Fibroblast of lung (primary cell): ENCODE measurements at regions not wholly inside any gene's neighbourhood (a gene's known extent, or its start where the extent isn't known, plus 50 kb on each side); places are given as distances from the start of the nearest gene placed in this dataset.

Experiments
- DNase-seq, 2 donors: peaks; one replicate each; pipeline versions ENCODE4 v3.0.0 to v3.0.0-alpha.2; 2010; ENCODE audit warnings: low read depth in 2 of 2
- H2AFZ ChIP-seq: 2 replicates; pipeline ENCODE4 v1.5.1; 2012; ENCODE audit warnings: low read length, control low read depth, inconsistent platforms
- H3K27ac ChIP-seq: 2 replicates; pipeline ENCODE4 v1.5.1; 2011; ENCODE audit warnings: low read length, control low read depth; ENCODE audit not compliant: insufficient read depth
- H3K27me3 ChIP-seq: 2 replicates; pipeline ENCODE4 v1.5.1; 2011; ENCODE audit warnings: mild to moderate bottlenecking, low read length; ENCODE audit not compliant: control insufficient read depth, insufficient read depth
- H3K36me3 ChIP-seq: 2 replicates; pipeline ENCODE4 v1.5.1; 2011; ENCODE audit warnings: low read length; ENCODE audit not compliant: control insufficient read depth, insufficient read depth
- H3K4me1 ChIP-seq: 2 replicates; pipeline ENCODE4 v1.5.1; 2011; ENCODE audit warnings: low read length; ENCODE audit not compliant: control insufficient read depth, insufficient read depth; ENCODE audit errors: extremely low read depth
- H3K4me2 ChIP-seq: 2 replicates; pipeline ENCODE4 v1.5.1; 2011; ENCODE audit warnings: low read length, control low read depth; ENCODE audit not compliant: insufficient read depth; ENCODE audit errors: extremely low read depth
- H3K4me3 ChIP-seq, 4 experiments: fragments of 200-600 bp in 1 of 4; sonication (generic) in 1 of 4; replicated peaks in 1 of 4; 2 replicates each; pipeline ENCODE4 v1.5.1; 2011 to 2016; ENCODE audit warnings: low read length in 4 of 4, low read depth in 3 of 4, mild to moderate bottlenecking in 3 of 4, control low read depth in 2 of 4, inconsistent platforms in 1 of 4, mixed read lengths in 1 of 4; ENCODE audit not compliant: insufficient read depth in 1 of 4; ENCODE audit errors: control extremely low read depth in 1 of 4
- H3K79me2 ChIP-seq: 2 replicates; pipeline ENCODE4 v1.5.1; 2012; ENCODE audit warnings: mild to moderate bottlenecking, low read length, inconsistent platforms; ENCODE audit not compliant: control insufficient read depth, insufficient read depth
- H3K9ac ChIP-seq: 2 replicates; pipeline ENCODE4 v1.5.1; 2011; ENCODE audit warnings: mild to moderate bottlenecking, low read length, control low read depth; ENCODE audit not compliant: insufficient read depth
- H3K9me3 ChIP-seq: 2 replicates; pipeline ENCODE4 v1.5.1; 2012; ENCODE audit warnings: low read depth, low read length; ENCODE audit not compliant: control insufficient read depth, insufficient read depth
- H4K20me1 ChIP-seq: 2 replicates; pipeline ENCODE4 v1.5.1; 2011; ENCODE audit warnings: low read length; ENCODE audit not compliant: control insufficient read depth, insufficient read depth; ENCODE audit errors: extremely low read depth
- EZH2 ChIP-seq: IDR thresholded peaks from 2 replicates; pipeline ENCODE4 v1.5.1; 2012; ENCODE audit warnings: low read length, control low read depth, mild to moderate bottlenecking; ENCODE audit errors: missing control alignments
- TF ChIP-seq, protein P1 (sequence below), 2 donors: IDR thresholded peaks in 1 of 2; conservative IDR thresholded peaks in 1 of 2; 1 replicate in 1 of 2; 2 replicates in 1 of 2; pipeline ENCODE4 v1.5.1; 2011 to 2012; ENCODE audit warnings: low read length in 2 of 2, control low read depth in 1 of 2, inconsistent platforms in 1 of 2, low read depth in 1 of 2, mild to moderate bottlenecking in 1 of 2

DNA sequence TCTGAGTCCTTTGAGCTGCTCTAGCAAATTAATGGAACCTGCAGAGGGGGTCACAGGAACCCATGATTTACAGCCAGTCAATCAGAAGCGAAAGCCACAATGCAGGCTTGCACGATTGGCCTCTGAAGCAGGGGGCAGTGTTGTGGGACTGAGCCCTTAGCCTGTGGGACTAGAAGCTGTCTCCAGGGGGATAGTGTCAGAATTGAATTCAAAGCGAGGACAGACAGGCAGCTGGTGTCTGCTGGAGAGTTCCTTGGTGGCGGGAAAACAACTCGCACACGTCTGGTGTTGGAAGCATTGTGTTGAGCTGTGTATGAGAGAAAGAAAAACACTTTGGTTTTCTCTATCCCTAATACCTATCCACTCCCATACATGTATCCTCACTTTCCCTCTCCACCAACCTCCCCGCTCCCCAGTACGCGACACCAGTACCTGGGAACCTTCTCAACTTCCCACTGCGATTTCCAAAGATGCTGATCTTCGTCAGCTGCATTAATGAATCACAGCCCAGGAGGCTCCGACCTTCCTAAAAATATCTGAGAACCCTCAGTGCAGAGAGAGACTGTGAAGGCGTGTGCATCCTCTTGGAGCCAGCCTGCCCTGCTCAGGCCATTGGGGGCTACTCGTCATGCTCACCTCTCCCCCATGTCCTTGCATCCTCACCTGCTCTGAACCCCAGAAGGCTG lies 88.2 kb downstream of the HS1BP3 start:
- no peak overlapping the region for H3K4me3 ChIP-seq
- H3K9ac ChIP-seq, result no peak overlapping the region
- peaks cover 2% of the 10 kb centered on the region for H3K27me3 ChIP-seq
- no peak for DNase-seq
- no peaks in the 10 kb centered on the region for H4K20me1 ChIP-seq
- TF ChIP-seq, protein P1, sequence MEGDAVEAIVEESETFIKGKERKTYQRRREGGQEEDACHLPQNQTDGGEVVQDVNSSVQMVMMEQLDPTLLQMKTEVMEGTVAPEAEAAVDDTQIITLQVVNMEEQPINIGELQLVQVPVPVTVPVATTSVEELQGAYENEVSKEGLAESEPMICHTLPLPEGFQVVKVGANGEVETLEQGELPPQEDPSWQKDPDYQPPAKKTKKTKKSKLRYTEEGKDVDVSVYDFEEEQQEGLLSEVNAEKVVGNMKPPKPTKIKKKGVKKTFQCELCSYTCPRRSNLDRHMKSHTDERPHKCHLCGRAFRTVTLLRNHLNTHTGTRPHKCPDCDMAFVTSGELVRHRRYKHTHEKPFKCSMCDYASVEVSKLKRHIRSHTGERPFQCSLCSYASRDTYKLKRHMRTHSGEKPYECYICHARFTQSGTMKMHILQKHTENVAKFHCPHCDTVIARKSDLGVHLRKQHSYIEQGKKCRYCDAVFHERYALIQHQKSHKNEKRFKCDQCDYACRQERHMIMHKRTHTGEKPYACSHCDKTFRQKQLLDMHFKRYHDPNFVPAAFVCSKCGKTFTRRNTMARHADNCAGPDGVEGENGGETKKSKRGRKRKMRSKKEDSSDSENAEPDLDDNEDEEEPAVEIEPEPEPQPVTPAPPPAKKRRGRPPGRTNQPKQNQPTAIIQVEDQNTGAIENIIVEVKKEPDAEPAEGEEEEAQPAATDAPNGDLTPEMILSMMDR (conservative IDR thresholded peaks at IDR 0.05 in 1 of 2, IDR thresholded peaks at IDR 0.05 in 1 of 2; ENCODE audit: low read depth in 1 of 2, low read length in 2 of 2), result peak in 1 of 2 donors; percentile 18
- TF ChIP-seq EZH2, result no peak
- no peaks in the 10 kb centered on the region for H3K79me2 ChIP-seq
- no peaks in the 10 kb centered on the region for H3K9me3 ChIP-seq
- peaks cover 26% of the 10 kb centered on the region for H3K4me1 ChIP-seq
- peak overlapping the region; percentile 5 for H3K4me2 ChIP-seq
- H3K27ac ChIP-seq, result no peak overlapping the region
- H3K36me3 ChIP-seq, result no peaks in the 10 kb centered on the region
- H2AFZ ChIP-seq, result no peak overlapping the region

DNA sequence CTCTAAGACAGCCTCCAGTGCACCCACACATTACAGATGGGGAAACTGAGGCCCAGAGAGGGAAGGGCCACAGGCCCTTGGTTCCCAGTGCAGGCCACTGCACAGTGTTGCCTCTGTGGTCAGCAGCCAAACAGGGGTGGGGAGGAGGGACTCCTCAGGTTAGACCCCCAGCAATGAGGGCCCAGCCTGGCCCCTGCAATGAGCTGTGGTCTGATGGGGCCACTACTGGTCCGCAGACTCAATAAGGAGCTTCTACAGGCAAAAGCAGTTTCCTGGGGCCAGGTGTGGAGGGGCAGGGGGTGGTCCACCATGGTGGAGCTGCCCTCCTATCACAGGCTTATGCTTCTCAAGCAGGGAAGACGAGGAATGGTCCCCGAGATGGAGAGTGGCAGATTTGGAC lies 87.6 kb downstream of the HS1BP3 start:
- TF ChIP-seq, protein P1 (conservative IDR thresholded peaks at IDR 0.05 in 1 of 2, IDR thresholded peaks at IDR 0.05 in 1 of 2; ENCODE audit: low read depth in 1 of 2, low read length in 2 of 2), result no peak
- no peak for TF ChIP-seq EZH2
- Histone ChIP-seq H3K4me1 (peaks cover 26% of the 10 kb centered on the region), H2AFZ (no peak overlapping the region), H3K9ac (no peak overlapping the region), H4K20me1 (no peaks in the 10 kb centered on the region), H3K27ac (no peak overlapping the region), H3K4me3 (no peak overlapping the region), H3K79me2 (no peaks in the 10 kb centered on the region), H3K36me3 (no peaks in the 10 kb centered on the region), H3K9me3 (no peaks in the 10 kb centered on the region), H3K27me3 (no peaks in the 10 kb centered on the region), H3K4me2 (no peak overlapping the region)
- no peak for DNase-seq

DNA sequence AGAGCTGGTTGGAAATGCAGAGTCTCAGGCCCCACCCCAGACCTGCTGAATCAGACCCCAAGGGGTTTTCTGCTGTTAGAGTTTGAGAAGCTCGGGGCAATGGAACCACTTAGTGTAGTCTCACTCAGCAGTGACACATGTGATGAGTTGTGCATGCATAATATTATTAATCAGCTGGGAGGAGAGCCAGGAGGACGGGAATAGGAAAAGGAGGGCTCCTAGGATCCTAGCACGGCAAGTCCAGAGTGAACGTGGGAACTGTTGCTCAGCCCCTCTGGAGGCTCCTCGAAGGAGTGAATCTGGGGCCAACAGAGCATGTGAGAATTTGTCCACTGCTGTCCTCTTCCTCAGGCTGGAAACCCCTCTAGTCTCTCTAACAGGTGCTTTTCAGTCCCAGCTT lies 87.1 kb downstream of the HS1BP3 start:
- Histone ChIP-seq H3K4me1 (peaks cover 26% of the 10 kb centered on the region), H3K27me3 (no peaks in the 10 kb centered on the region), H3K79me2 (no peaks in the 10 kb centered on the region), H3K4me2 (no peak overlapping the region), H3K4me3 (no peak overlapping the region), H3K9me3 (no peaks in the 10 kb centered on the region), H3K9ac (no peak overlapping the region), H4K20me1 (no peaks in the 10 kb centered on the region), H2AFZ (no peak overlapping the region), H3K36me3 (no peaks in the 10 kb centered on the region), H3K27ac (no peak overlapping the region)
- no peak for TF ChIP-seq EZH2
- peak; percentile 34 to 73 for DNase-seq
